Endothelial cell of umbilical vein (primary cell): ENCODE measurements at regions not wholly inside any gene's neighbourhood (a gene's known extent, or its start where the extent isn't known, plus 50 kb on each side); places are given as distances from the start of the nearest gene placed in this dataset.

Experiments
- BruUV-seq: library from RNA; stranded (reverse); fragments of 400-500 nt; replicated peaks from 2 replicates; lab custom pipeline; 2021; lab: Mats Ljungman, UMichigan
- CTCF ChIA-PET: fragments of 300-600, 350-600 bp; sonication (Branson Sonifier 250); formaldehyde crosslinking; loops from one replicate; lab custom pipeline; 2021; ENCODE audit warnings: antibody characterized with exemption, inconsistent platforms; lab: Charles Lee
- POLR2A ChIA-PET: fragments of 300-600, 350-600 bp; sonication (Branson Sonifier 250); formaldehyde crosslinking; loops from one replicate; lab custom pipeline; 2021; ENCODE audit warnings: antibody characterized with exemption, inconsistent platforms; lab: Charles Lee
- DNase-seq: peaks from one replicate; pipeline ENCODE4 v3.0.0-alpha.2; 2011; ENCODE audit warnings: low read depth, low spot score
- FAIRE-seq: peaks from 2 replicates; lab custom pipeline; 2011; peaks lifted over from hg19 to GRCh38; lab: Jason Lieb, UNC
- H2AFZ ChIP-seq: 2 replicates; pipeline ENCODE4 v1.6.0; 2012; ENCODE audit warnings: low read depth, low read length, control low read depth, inconsistent platforms
- H3K27ac ChIP-seq: 2 replicates; pipeline ENCODE4 v1.5.1; 2011; ENCODE audit warnings: low read depth, mild to moderate bottlenecking, control low read depth, low read length, moderate library complexity; ENCODE audit not compliant: insufficient read depth
- H3K27me3 ChIP-seq, 2 experiments: 2 replicates each; pipeline versions ENCODE4 v1.6.0 to v1.6.1; 2011; ENCODE audit warnings: low read length in 2 of 2, mixed read lengths in 1 of 2; ENCODE audit not compliant: control insufficient read depth in 2 of 2, insufficient read depth in 2 of 2
- H3K36me3 ChIP-seq, 2 experiments: 2 replicates in 1 of 2; 3 replicates in 1 of 2; pipeline ENCODE4 v1.5.1; 2011; ENCODE audit warnings: low read length in 2 of 2, mild to moderate bottlenecking in 1 of 2, moderate library complexity in 1 of 2; ENCODE audit not compliant: control insufficient read depth in 2 of 2, insufficient read depth in 2 of 2; ENCODE audit errors: extremely low read depth in 1 of 2
- H3K4me1 ChIP-seq: 3 replicates; pipeline ENCODE4 v1.5.1; 2011; ENCODE audit warnings: mild to moderate bottlenecking, low read length; ENCODE audit not compliant: control insufficient read depth, insufficient read depth; ENCODE audit errors: extremely low read depth
- H3K4me2 ChIP-seq: 2 replicates; pipeline ENCODE4 v1.6.1; 2011; ENCODE audit warnings: low read length, control low read depth, mixed read lengths; ENCODE audit not compliant: insufficient read depth
- H3K4me3 ChIP-seq, 3 experiments: fragments of 200-600 bp in 1 of 3; sonication (generic), shearing (Covaris generic) in 1 of 3; replicated peaks in 1 of 3; 2 replicates each; pipeline ENCODE4 v1.5.1; 2011 to 2016; ENCODE audit warnings: control low read depth in 3 of 3, low read length in 3 of 3, mild to moderate bottlenecking in 2 of 3, inconsistent platforms in 1 of 3, low read depth in 1 of 3, moderate library complexity in 1 of 3; ENCODE audit not compliant: insufficient read depth in 1 of 3
- H3K79me2 ChIP-seq: 2 replicates; pipeline ENCODE4 v1.6.0; 2012; ENCODE audit warnings: low read length, inconsistent platforms; ENCODE audit not compliant: control insufficient read depth, insufficient read depth
- H3K9ac ChIP-seq: replicated peaks from 2 replicates; pipeline ENCODE3; 2011; ENCODE audit warnings: low read length, control low read depth; ENCODE audit not compliant: insufficient read depth; ENCODE audit errors: extremely low read depth
- H3K9me1 ChIP-seq: replicated peaks from 3 replicates; pipeline ENCODE4 v1.6.0; 2011; ENCODE audit warnings: mild to moderate bottlenecking, low read length; ENCODE audit not compliant: control insufficient read depth, insufficient read depth; ENCODE audit errors: extremely low read depth
- H3K9me3 ChIP-seq: replicated peaks from 2 replicates; pipeline ENCODE4 v1.5.1; 2012; ENCODE audit warnings: low read length, inconsistent platforms; ENCODE audit not compliant: control insufficient read depth, insufficient read depth
- H4K20me1 ChIP-seq: replicated peaks from 2 replicates; pipeline ENCODE3; 2011; ENCODE audit warnings: mild to moderate bottlenecking, low read length; ENCODE audit not compliant: control insufficient read depth, insufficient read depth; ENCODE audit errors: extremely low read depth
- CTCF ChIP-seq, 2 donors: IDR thresholded peaks; 1 replicate in 1 of 2; 2 replicates in 1 of 2; pipeline ENCODE4 v1.5.1; 2011; ENCODE audit warnings: low read length in 2 of 2, mild to moderate bottlenecking in 2 of 2, moderate library complexity in 2 of 2, control low read depth in 1 of 2, inconsistent platforms in 1 of 2, low read depth in 1 of 2; ENCODE audit not compliant: insufficient read depth in 1 of 2; ENCODE audit errors: extremely low read depth in 1 of 2
- EZH2 ChIP-seq: IDR thresholded peaks from 2 replicates; pipeline ENCODE4 v1.6.1; 2012; ENCODE audit warnings: borderline replicate concordance, low read depth, mild to moderate bottlenecking, moderate library complexity, low read length, inconsistent platforms; ENCODE audit not compliant: severe bottlenecking
- MAX ChIP-seq: IDR thresholded peaks from 2 replicates; pipeline ENCODE4 v1.6.1; 2011; ENCODE audit not compliant: insufficient read depth, insufficient read length
- POLR2A ChIP-seq: IDR thresholded peaks from 2 replicates; pipeline ENCODE4 v1.6.1; 2012; ENCODE audit warnings: low read depth, mild to moderate bottlenecking, control low read depth, low read length
- POLR2AphosphoS5 ChIP-seq: IDR thresholded peaks from 2 replicates; pipeline ENCODE4 v1.6.1; 2012; ENCODE audit warnings: low read depth, mild to moderate bottlenecking, control low read depth, low read length, moderate library complexity; ENCODE audit not compliant: insufficient read depth
- dilution Hi-C: fragments of 300-500 bp; cut with MboI; formaldehyde crosslinking; loops from one replicate; pipeline ENCODE4 v1.15.0; 2019; ENCODE audit warnings: low sequenced_read_pairs; ENCODE audit not compliant: extremely low pct_ligation_motif_present
- intact Hi-C: fragments of 100-400 bp; cut with micrococcal nuclease; formaldehyde crosslinking; loops from one replicate; pipeline ENCODE4 v1.10.0; 2022

- dilution Hi-C loops, result no loop called here
- Histone ChIP-seq H3K27ac (no peak overlapping the region), H3K9ac (no peak overlapping the region), H3K9me1 (no peaks in the 10 kb centered on the region), H3K36me3 (no peaks in the 10 kb centered on the region), H3K79me2 (no peaks in the 10 kb centered on the region), H2AFZ (no peak overlapping the region), H3K4me1 (no peaks in the 10 kb centered on the region), H4K20me1 (no peaks in the 10 kb centered on the region), H3K27me3 (peaks cover 0 to 2% of the 10 kb centered on the region in 2 experiments), H3K4me2 (no peak overlapping the region), H3K9me3 (no peaks in the 10 kb centered on the region), H3K4me3 (no peak overlapping the region)
- DNase-seq (no peak), FAIRE-seq (no peak)
- CTCF ChIA-PET, result no interaction called here
- BruUV-seq, result no TSS peak
- intact Hi-C loops, result no loop called here
- no peak for TF ChIP-seq EZH2
- no peak for TF ChIP-seq POLR2AphosphoS5
- no peak for TF ChIP-seq CTCF (IDR thresholded peaks at IDR 0.05; ENCODE audit: extremely low read depth in 1 of 2, insufficient read depth in 1 of 2, low read depth in 1 of 2, low read length in 2 of 2)
- no peak for TF ChIP-seq MAX
- no peak for TF ChIP-seq POLR2A
- POLR2A ChIA-PET, result no interaction called here
Observed at GRCh38 chr9:99486684-99487083, 264.6 kb downstream of the SEC61B start.
